Testis (tissue), 2 donors: ENCODE measurements at regions not wholly inside any gene's neighbourhood (a gene's known extent, or its start where the extent isn't known, plus 50 kb on each side); places are given as distances from the start of the nearest gene placed in this dataset.
"Not testable (repeated sequence)": the region's sequence is repeated elsewhere in the genome, so short reads cannot be mapped to it uniquely, and the experiment has no call there.

Experiments used
- DNase-seq: peaks from one replicate; pipeline ENCODE4 v3.0.0-alpha.2; 2019
- H3K27ac ChIP-seq, 2 donors: fragments of 200-600 bp; sonication (generic); one replicate each; pipeline ENCODE4 v1.5.1; 2019
- H3K27me3 ChIP-seq: fragments of 200-600 bp; sonication (generic); one replicate; pipeline ENCODE4 v1.5.1; 2019
- H3K36me3 ChIP-seq: fragments of 200-600 bp; sonication (generic); one replicate; pipeline ENCODE4 v1.5.1; 2017; ENCODE audit warnings: low read depth; ENCODE audit errors: missing control alignments
- H3K4me1 ChIP-seq: fragments of 200-600 bp; sonication (generic); one replicate; pipeline ENCODE4 v1.5.1; 2019
- H3K4me3 ChIP-seq, 2 donors: fragments of 200-600 bp; sonication (generic); one replicate each; pipeline ENCODE4 v1.5.1; 2017 to 2019
- H3K9me3 ChIP-seq: fragments of 200-600 bp; sonication (generic); one replicate; pipeline ENCODE4 v1.5.1; 2017
- CTCF ChIP-seq, 3 experiments: fragments of 450-650 bp in 2 of 3; fragments of 200-600 bp in 1 of 3; sonication (generic) in 1 of 3; IDR thresholded peaks; one replicate each; pipeline ENCODE4 v1.5.1; 2016 to 2019; ENCODE audit warnings: antibody characterized with exemption in 3 of 3, mild to moderate bottlenecking in 2 of 3, moderate library complexity in 1 of 3
- POLR2A ChIP-seq: fragments of 450-650 bp; IDR thresholded peaks from one replicate; pipeline ENCODE4 v1.6.1; 2017; ENCODE audit warnings: antibody characterized with exemption, mild to moderate bottlenecking, moderate library complexity
- WGBS, 2 donors: methylation state at CpG; one replicate each; pipeline ENCODE4 v1.1.5; 2018; 5-methylcytosine and 5-hydroxymethylcytosine counted together
- intact Hi-C: fragments of 100-400 bp; cut with DNase I; formaldehyde crosslinking; loops from one replicate; pipeline ENCODE4 v1.15.1; 2023; ENCODE audit warnings: low total_unique reads

GRCh38 chr4:117157360-117157759 is 72.0 kb upstream of the TRAM1L1 start:
- Histone ChIP-seq H3K36me3 (no peaks in the 10 kb centered on the region), H3K4me1 (no peaks in the 10 kb centered on the region), H3K9me3 (no peaks in the 10 kb centered on the region), H3K27me3 (no peaks in the 10 kb centered on the region), H3K4me3 (no peak overlapping the region), H3K27ac (no peak overlapping the region)
- no peak for TF ChIP-seq CTCF (IDR thresholded peaks at IDR 0.05)
- no peak for DNase-seq
- intact Hi-C loops: no loop called here

GRCh38 chr4:117162976-117163375 is 77.6 kb upstream of the TRAM1L1 start:
- Histone ChIP-seq H3K4me3 (no peak overlapping the region), H3K9me3 (no peaks in the 10 kb centered on the region), H3K27ac (no peak overlapping the region), H3K36me3 (no peaks in the 10 kb centered on the region), H3K4me1 (no peaks in the 10 kb centered on the region), H3K27me3 (no peaks in the 10 kb centered on the region)
- intact Hi-C loops: no loop called here
- DNase-seq: no peak
- TF ChIP-seq POLR2A (no peak), CTCF (IDR thresholded peaks at IDR 0.05) (no peak)
- WGBS, 2 donors: 66 to 77% methylated on average over 3 of the region's 3 CpGs

GRCh38 chr4:117164338-117164737 is 79.0 kb upstream of the TRAM1L1 start:
- Histone ChIP-seq H3K4me3 (no peak overlapping the region), H3K9me3 (no peaks in the 10 kb centered on the region), H3K4me1 (no peaks in the 10 kb centered on the region), H3K27ac (no peak overlapping the region), H3K36me3 (no peaks in the 10 kb centered on the region), H3K27me3 (no peaks in the 10 kb centered on the region)
- 75 to 81% methylated on average over 1 of the region's 1 CpG for WGBS, 2 donors
- TF ChIP-seq POLR2A (no peak), CTCF (IDR thresholded peaks at IDR 0.05) (no peak)
- intact Hi-C loops: no loop called here
- DNase-seq: no peak

- H3K4me1 ChIP-seq, H3K36me3 ChIP-seq, H3K4me3 ChIP-seq, DNase-seq, H3K27ac ChIP-seq, intact Hi-C loops, H3K27me3 ChIP-seq, H3K9me3 ChIP-seq: not testable (repeated sequence)
- WGBS, 2 donors: 84 to 93% methylated on average over 2 of the region's 2 CpGs
These were observed 90.0 kb upstream of the TRAM1L1 start for GRCh38 chr4:117175369-117175768.

GRCh38 chr4:117203231-117203630 is 117.9 kb upstream of the TRAM1L1 start:
- no peak for DNase-seq
- Histone ChIP-seq H3K4me3 (no peak overlapping the region), H3K9me3 (no peaks in the 10 kb centered on the region), H3K27me3 (no peaks in the 10 kb centered on the region), H3K4me1 (no peaks in the 10 kb centered on the region), H3K36me3 (no peaks in the 10 kb centered on the region), H3K27ac (no peak overlapping the region)
- intact Hi-C loops: no loop called here
- WGBS, 2 donors: 92 to 93% methylated on average over 1 of the region's 1 CpG
- no peak for TF ChIP-seq CTCF (IDR thresholded peaks at IDR 0.05)
- TF ChIP-seq POLR2A: no peak
